T-helper 1 cell (primary cell): ENCODE measurements at regions not wholly inside any gene's neighbourhood (a gene's known extent, or its start where the extent isn't known, plus 50 kb on each side); places are given as distances from the start of the nearest gene placed in this dataset.
A peak's percentile ranks its signal among the peaks of the same experiment; 100 is the strongest.

Experiments used
- DNase-seq, 5 donors: peaks; one replicate each; pipeline ENCODE4 v3.0.0-alpha.2; 2012 to 2020

GRCh38 chr2:144570566-144570965 lies 50.6 kb upstream of the ZEB2 start:
- peak in 1 of 5 donors; percentile 72 for DNase-seq
